ENCODE measurements at regions not wholly inside any gene's neighbourhood (a gene's known extent, or its start where the extent isn't known, plus 50 kb on each side); places are given as distances from the start of the nearest gene placed in this dataset.
"Not testable (repeated sequence)": the region's sequence is repeated elsewhere in the genome, so short reads cannot be mapped to it uniquely, and the experiment has no call there.

GRCh38 chr18:14432371-14432770, 111.0 kb downstream of the POTEC start:
- H3K36me3 ChIP-seq (ENCODE audit: control insufficient read depth, insufficient read depth, low read length); in situ Hi-C loops (cut with MboI); H3K9me1 ChIP-seq (ENCODE audit: control insufficient read depth, insufficient read depth, low read length); H4K20me1 ChIP-seq (replicated peaks; ENCODE audit: control insufficient read depth, insufficient read depth, low read length); ATAC-seq; intact Hi-C loops (cut with micrococcal nuclease); H3K9me3 ChIP-seq (replicated peaks; ENCODE audit: control insufficient read depth, insufficient read depth, low read depth, low read length); H3K27me3 ChIP-seq (ENCODE audit: control insufficient read depth in 2 of 2, insufficient read depth in 2 of 2, low read length in 2 of 2); CTCF ChIA-PET (ENCODE audit: low intra/inter-chr PET ratio); BruUV-seq (replicated peaks); DNase-seq (ENCODE audit: extremely low read depth in 1 of 4, low spot score in 3 of 4); H3K27ac ChIP-seq (ENCODE audit: extremely low read depth, low read depth, low read length); H3K4me1 ChIP-seq (replicated peaks in 1 of 2; ENCODE audit: control insufficient read depth in 2 of 2, insufficient read depth in 2 of 2, low read length in 2 of 2); H3K4me2 ChIP-seq (ENCODE audit: insufficient read depth, low read length); FAIRE-seq; H3K4me3 ChIP-seq; H3K79me2 ChIP-seq (ENCODE audit: control insufficient read depth, insufficient read depth, low read length); H3K9ac ChIP-seq (ENCODE audit: insufficient read depth in 1 of 2, low read depth in 2 of 2, low read length in 2 of 2); POLR2A ChIA-PET; H2AFZ ChIP-seq (ENCODE audit: low read depth, low read length): not testable (repeated sequence)
- WGBS (ENCODE audit: insufficient coverage, low coverage, missing lambda C conversion rate): 1% methylated on average over 4 of the region's 10 CpGs

GRCh38 chr18:14431031-14431521, 112.3 kb downstream of the POTEC start:
- BruUV-seq (replicated peaks); H3K79me2 ChIP-seq (ENCODE audit: control insufficient read depth, insufficient read depth, low read length); H3K9me3 ChIP-seq (replicated peaks; ENCODE audit: control insufficient read depth, insufficient read depth, low read depth, low read length); H3K9me1 ChIP-seq (ENCODE audit: control insufficient read depth, insufficient read depth, low read length); H3K27ac ChIP-seq (ENCODE audit: extremely low read depth, low read depth, low read length); intact Hi-C loops (cut with micrococcal nuclease); ATAC-seq; H3K27me3 ChIP-seq (ENCODE audit: control insufficient read depth in 2 of 2, insufficient read depth in 2 of 2, low read length in 2 of 2); H4K20me1 ChIP-seq (replicated peaks; ENCODE audit: control insufficient read depth, insufficient read depth, low read length); H3K9ac ChIP-seq (ENCODE audit: insufficient read depth in 1 of 2, low read depth in 2 of 2, low read length in 2 of 2); FAIRE-seq; H3K4me2 ChIP-seq (ENCODE audit: insufficient read depth, low read length); H3K4me1 ChIP-seq (replicated peaks in 1 of 2; ENCODE audit: control insufficient read depth in 2 of 2, insufficient read depth in 2 of 2, low read length in 2 of 2); POLR2A ChIA-PET; in situ Hi-C loops (cut with MboI); CTCF ChIA-PET (ENCODE audit: low intra/inter-chr PET ratio); H3K4me3 ChIP-seq; H3K36me3 ChIP-seq (ENCODE audit: control insufficient read depth, insufficient read depth, low read length): not testable (repeated sequence)
- DNase-seq (ENCODE audit: extremely low read depth in 1 of 4, low spot score in 3 of 4): peak; percentile 2 to 9 (median 8)
- 0 out of 2 replicates have a peak overlapping the region, but pooled peaks have one; percentile 32 for H2AFZ ChIP-seq (ENCODE audit: low read depth, low read length)
- 14% methylated on average over 22 of the region's 46 CpGs for WGBS (ENCODE audit: insufficient coverage, low coverage, missing lambda C conversion rate)

All from K562 (cell line).